ENCODE measurements at regions not wholly inside any gene's neighbourhood (a gene's known extent, or its start where the extent isn't known, plus 50 kb on each side); places are given as distances from the start of the nearest gene placed in this dataset.

- no peak overlapping the region for H3K4me3 ChIP-seq (ENCODE audit: low read depth, low read length)
- DNase-seq (ENCODE audit: low read depth): no peak
- TF ChIP-seq CTCF (IDR thresholded peaks at IDR 0.05; ENCODE audit: control insufficient read depth, extremely low read depth, insufficient read depth): no peak
Observed at GRCh38 chr6:139568151-139568955, 193.9 kb upstream of the CITED2 start.

- no peak for DNase-seq (ENCODE audit: low read depth)
- TF ChIP-seq CTCF (IDR thresholded peaks at IDR 0.05; ENCODE audit: control insufficient read depth, extremely low read depth, insufficient read depth): no peak
- no peak overlapping the region for H3K4me3 ChIP-seq (ENCODE audit: low read depth, low read length)
Observed at GRCh38 chr6:139567095-139567494, 192.6 kb upstream of the CITED2 start.

- no peak for DNase-seq (ENCODE audit: low read depth)
- H3K4me3 ChIP-seq (ENCODE audit: low read depth, low read length): no peak overlapping the region
- no peak for TF ChIP-seq CTCF (IDR thresholded peaks at IDR 0.05; ENCODE audit: control insufficient read depth, extremely low read depth, insufficient read depth)
Observed at GRCh38 chr6:139565591-139565990, 191.1 kb upstream of the CITED2 start.

GRCh38 chr6:139557547-139557946 lies 183.1 kb upstream of the CITED2 start:
- no peak for DNase-seq (ENCODE audit: low read depth)
- TF ChIP-seq CTCF (IDR thresholded peaks at IDR 0.05; ENCODE audit: control insufficient read depth, extremely low read depth, insufficient read depth): no peak
- no peak overlapping the region for H3K4me3 ChIP-seq (ENCODE audit: low read depth, low read length)

- TF ChIP-seq CTCF (IDR thresholded peaks at IDR 0.05; ENCODE audit: control insufficient read depth, extremely low read depth, insufficient read depth): no peak
- no peak for DNase-seq (ENCODE audit: low read depth)
- H3K4me3 ChIP-seq (ENCODE audit: low read depth, low read length): no peak overlapping the region
Observed at GRCh38 chr6:139556532-139556931, 182.1 kb upstream of the CITED2 start.

- DNase-seq (ENCODE audit: low read depth): no peak
- no peak for TF ChIP-seq CTCF (IDR thresholded peaks at IDR 0.05; ENCODE audit: control insufficient read depth, extremely low read depth, insufficient read depth)
- H3K4me3 ChIP-seq (ENCODE audit: low read depth, low read length): no peak overlapping the region
Observed at GRCh38 chr6:139553916-139554315, 179.5 kb upstream of the CITED2 start.

GRCh38 chr6:139551376-139551775 lies 176.9 kb upstream of the CITED2 start:
- no peak for DNase-seq (ENCODE audit: low read depth)
- TF ChIP-seq CTCF (IDR thresholded peaks at IDR 0.05; ENCODE audit: control insufficient read depth, extremely low read depth, insufficient read depth): no peak

More at GRCh38 chr6:139551376-139551775, 176.9 kb upstream of the CITED2 start:
- H3K4me3 ChIP-seq (ENCODE audit: low read depth, low read length): no peak overlapping the region
